ENCODE measurements at regions not wholly inside any gene's neighbourhood (a gene's known extent, or its start where the extent isn't known, plus 50 kb on each side); places are given as distances from the start of the nearest gene placed in this dataset.

GRCh38 chr17:73971127-73971526 lies 232.4 kb upstream of the RPL38 start:
- no peaks in the 10 kb centered on the region for H3K27me3 ChIP-seq
- TF ChIP-seq POLR2A (IDR thresholded peaks at IDR 0.05) = no peak
- TF ChIP-seq, protein P1, sequence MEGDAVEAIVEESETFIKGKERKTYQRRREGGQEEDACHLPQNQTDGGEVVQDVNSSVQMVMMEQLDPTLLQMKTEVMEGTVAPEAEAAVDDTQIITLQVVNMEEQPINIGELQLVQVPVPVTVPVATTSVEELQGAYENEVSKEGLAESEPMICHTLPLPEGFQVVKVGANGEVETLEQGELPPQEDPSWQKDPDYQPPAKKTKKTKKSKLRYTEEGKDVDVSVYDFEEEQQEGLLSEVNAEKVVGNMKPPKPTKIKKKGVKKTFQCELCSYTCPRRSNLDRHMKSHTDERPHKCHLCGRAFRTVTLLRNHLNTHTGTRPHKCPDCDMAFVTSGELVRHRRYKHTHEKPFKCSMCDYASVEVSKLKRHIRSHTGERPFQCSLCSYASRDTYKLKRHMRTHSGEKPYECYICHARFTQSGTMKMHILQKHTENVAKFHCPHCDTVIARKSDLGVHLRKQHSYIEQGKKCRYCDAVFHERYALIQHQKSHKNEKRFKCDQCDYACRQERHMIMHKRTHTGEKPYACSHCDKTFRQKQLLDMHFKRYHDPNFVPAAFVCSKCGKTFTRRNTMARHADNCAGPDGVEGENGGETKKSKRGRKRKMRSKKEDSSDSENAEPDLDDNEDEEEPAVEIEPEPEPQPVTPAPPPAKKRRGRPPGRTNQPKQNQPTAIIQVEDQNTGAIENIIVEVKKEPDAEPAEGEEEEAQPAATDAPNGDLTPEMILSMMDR (IDR thresholded peaks at IDR 0.05) = no peak
- no peaks in the 10 kb centered on the region for H3K36me3 ChIP-seq
- intact Hi-C loops (cut with DNase I; ENCODE audit: low total_unique reads) = no loop called here
- no peaks in the 10 kb centered on the region for H3K9me3 ChIP-seq
- no peak overlapping the region for H3K27ac ChIP-seq
- no peaks in the 10 kb centered on the region for H3K4me1 ChIP-seq
- no peak for DNase-seq
- no peak overlapping the region for H3K4me3 ChIP-seq

DNA sequence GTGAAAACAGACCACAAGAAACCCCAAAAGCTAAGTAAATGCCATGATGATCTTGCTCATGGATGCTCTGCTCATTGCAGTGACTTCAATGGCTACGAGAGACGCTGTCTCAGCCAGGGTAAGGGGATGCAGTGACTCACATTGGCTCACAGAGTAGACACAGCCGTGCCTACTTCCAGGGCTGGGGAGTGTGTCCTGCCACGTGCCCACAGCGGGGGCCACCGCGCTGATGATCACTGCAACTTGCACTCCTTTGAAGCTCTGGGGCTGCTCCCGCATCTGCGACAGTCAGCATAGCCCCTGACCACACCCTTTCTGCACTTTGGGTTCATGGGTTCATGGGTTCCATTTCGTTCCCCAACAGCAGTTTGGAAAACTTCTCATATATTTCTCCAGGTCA lies 231.4 kb upstream of the RPL38 start:
- Histone ChIP-seq H3K9me3 (no peaks in the 10 kb centered on the region), H3K4me1 (no peaks in the 10 kb centered on the region), H3K27ac (no peak overlapping the region), H3K27me3 (no peaks in the 10 kb centered on the region), H3K4me3 (no peak overlapping the region), H3K36me3 (no peaks in the 10 kb centered on the region)
- intact Hi-C loops (cut with DNase I; ENCODE audit: low total_unique reads) = no loop called here
- DNase-seq = no peak
- TF ChIP-seq POLR2A (IDR thresholded peaks at IDR 0.05) = no peak
- TF ChIP-seq, protein P1 (IDR thresholded peaks at IDR 0.05) = no peak

GRCh38 chr17:73972901-73973300 lies 230.6 kb upstream of the RPL38 start:
- TF ChIP-seq, protein P1 (IDR thresholded peaks at IDR 0.05) = no peak
- TF ChIP-seq POLR2A (IDR thresholded peaks at IDR 0.05) = no peak
- intact Hi-C loops (cut with DNase I; ENCODE audit: low total_unique reads) = no loop called here
- Histone ChIP-seq H3K9me3 (no peaks in the 10 kb centered on the region), H3K36me3 (no peaks in the 10 kb centered on the region), H3K27ac (no peak overlapping the region), H3K27me3 (no peaks in the 10 kb centered on the region), H3K4me1 (no peaks in the 10 kb centered on the region), H3K4me3 (no peak overlapping the region)
- DNase-seq = no peak

GRCh38 chr17:73973586-73974409 lies 229.7 kb upstream of the RPL38 start:
- Histone ChIP-seq H3K27ac (no peak overlapping the region), H3K4me1 (no peaks in the 10 kb centered on the region), H3K9me3 (no peaks in the 10 kb centered on the region), H3K4me3 (no peak overlapping the region), H3K27me3 (no peaks in the 10 kb centered on the region), H3K36me3 (no peaks in the 10 kb centered on the region)
- TF ChIP-seq, protein P1 (IDR thresholded peaks at IDR 0.05) = no peak
- no peak for TF ChIP-seq POLR2A (IDR thresholded peaks at IDR 0.05)
- DNase-seq = no peak
- intact Hi-C loops (cut with DNase I; ENCODE audit: low total_unique reads) = no loop called here

GRCh38 chr17:73974536-73974935 lies 228.9 kb upstream of the RPL38 start:
- TF ChIP-seq POLR2A (IDR thresholded peaks at IDR 0.05) = no peak
- TF ChIP-seq, protein P1 (IDR thresholded peaks at IDR 0.05) = no peak
- no peak for DNase-seq
- intact Hi-C loops (cut with DNase I; ENCODE audit: low total_unique reads) = no loop called here
- no peaks in the 10 kb centered on the region for H3K36me3 ChIP-seq
- no peaks in the 10 kb centered on the region for H3K9me3 ChIP-seq
- H3K27ac ChIP-seq = no peak overlapping the region
- no peaks in the 10 kb centered on the region for H3K27me3 ChIP-seq
- no peaks in the 10 kb centered on the region for H3K4me1 ChIP-seq
- H3K4me3 ChIP-seq = no peak overlapping the region

All from uterus (tissue), 3 donors.